Vagina (tissue), 2 donors: ENCODE measurements at regions not wholly inside any gene's neighbourhood (a gene's known extent, or its start where the extent isn't known, plus 50 kb on each side); places are given as distances from the start of the nearest gene placed in this dataset.

Experiments
- DNase-seq, 2 donors: peaks; one replicate each; pipeline ENCODE4 v3.0.0-alpha.2; 2017; ENCODE audit errors: extremely low spot score in 2 of 2
- H3K27ac ChIP-seq: fragments of 200-600 bp; sonication (generic); one replicate; pipeline ENCODE4 v1.5.1; 2019
- H3K27me3 ChIP-seq: fragments of 200-600 bp; sonication (generic); one replicate; pipeline ENCODE4 v1.5.1; 2019
- H3K36me3 ChIP-seq, 2 donors: fragments of 200-600 bp; sonication (generic); one replicate each; pipeline ENCODE4 v1.5.1; 2017 to 2019
- H3K4me1 ChIP-seq: fragments of 200-600 bp; sonication (generic); one replicate; pipeline ENCODE4 v1.5.1; 2019
- H3K4me3 ChIP-seq, 2 donors: fragments of 200-600 bp; sonication (generic); 1 replicate in 1 of 2; 2 replicates in 1 of 2; pipeline ENCODE4 v1.5.1; 2016 to 2019
- H3K9me3 ChIP-seq: fragments of 200-600 bp; sonication (generic); one replicate; pipeline ENCODE4 v1.5.1; 2019
- POLR2A ChIP-seq, 2 donors: fragments of 450-650 bp; IDR thresholded peaks; one replicate each; pipeline ENCODE4 v1.6.1; 2017; ENCODE audit warnings: antibody characterized with exemption in 2 of 2, mild to moderate bottlenecking in 2 of 2, moderate library complexity in 2 of 2
- POLR2AphosphoS5 ChIP-seq, 2 donors: sonication (generic); formaldehyde crosslinking; IDR thresholded peaks; one replicate each; pipeline ENCODE4 v1.9.0; 2017; ENCODE audit warnings: antibody characterized with exemption in 2 of 2, mild to moderate bottlenecking in 2 of 2, low read depth in 1 of 2; ENCODE audit not compliant: insufficient read depth in 1 of 2
- intact Hi-C: fragments of 100-400 bp; cut with DNase I; formaldehyde crosslinking; loops from one replicate; pipeline ENCODE4 v1.15.1; 2023
- TF ChIP-seq, protein P1 (sequence below), 3 experiments: fragments of 450-650 bp in 2 of 3; fragments of 200-600 bp in 1 of 3; sonication (generic) in 1 of 3; IDR thresholded peaks; one replicate each; pipeline ENCODE4 v1.5.1; 2017 to 2019; ENCODE audit warnings: antibody characterized with exemption in 3 of 3, mild to moderate bottlenecking in 2 of 3, moderate library complexity in 2 of 3

DNA sequence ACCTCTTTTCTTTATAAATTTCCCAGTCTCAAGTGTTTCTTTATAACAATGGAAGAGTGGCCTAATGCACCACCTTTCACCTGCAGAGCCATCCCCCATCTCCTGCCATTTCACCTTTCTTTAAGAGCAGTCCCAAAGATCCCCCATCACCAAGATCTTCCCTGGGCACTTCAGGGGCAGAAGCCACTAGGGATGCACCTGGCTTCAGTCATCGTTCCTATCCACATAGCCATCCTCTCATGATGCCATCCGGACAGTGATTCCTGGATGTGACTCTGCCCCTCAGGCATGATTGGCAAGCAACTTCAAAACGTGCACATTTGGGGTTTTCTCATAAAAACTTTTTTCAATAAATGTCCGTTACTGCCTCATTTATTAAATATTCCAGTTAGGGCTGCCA lies 225.9 kb downstream of the TBXT start:
- H3K4me1 ChIP-seq, result no peaks in the 10 kb centered on the region
- no peak overlapping the region for H3K27ac ChIP-seq
- TF ChIP-seq, protein P1, sequence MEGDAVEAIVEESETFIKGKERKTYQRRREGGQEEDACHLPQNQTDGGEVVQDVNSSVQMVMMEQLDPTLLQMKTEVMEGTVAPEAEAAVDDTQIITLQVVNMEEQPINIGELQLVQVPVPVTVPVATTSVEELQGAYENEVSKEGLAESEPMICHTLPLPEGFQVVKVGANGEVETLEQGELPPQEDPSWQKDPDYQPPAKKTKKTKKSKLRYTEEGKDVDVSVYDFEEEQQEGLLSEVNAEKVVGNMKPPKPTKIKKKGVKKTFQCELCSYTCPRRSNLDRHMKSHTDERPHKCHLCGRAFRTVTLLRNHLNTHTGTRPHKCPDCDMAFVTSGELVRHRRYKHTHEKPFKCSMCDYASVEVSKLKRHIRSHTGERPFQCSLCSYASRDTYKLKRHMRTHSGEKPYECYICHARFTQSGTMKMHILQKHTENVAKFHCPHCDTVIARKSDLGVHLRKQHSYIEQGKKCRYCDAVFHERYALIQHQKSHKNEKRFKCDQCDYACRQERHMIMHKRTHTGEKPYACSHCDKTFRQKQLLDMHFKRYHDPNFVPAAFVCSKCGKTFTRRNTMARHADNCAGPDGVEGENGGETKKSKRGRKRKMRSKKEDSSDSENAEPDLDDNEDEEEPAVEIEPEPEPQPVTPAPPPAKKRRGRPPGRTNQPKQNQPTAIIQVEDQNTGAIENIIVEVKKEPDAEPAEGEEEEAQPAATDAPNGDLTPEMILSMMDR (IDR thresholded peaks at IDR 0.05), result no peak
- TF ChIP-seq POLR2AphosphoS5 (IDR thresholded peaks at IDR 0.05; ENCODE audit: insufficient read depth in 1 of 2, low read depth in 1 of 2) (no peak), POLR2A (IDR thresholded peaks at IDR 0.05) (no peak)
- intact Hi-C loops, result no loop called here
- DNase-seq, result peak; percentile 42 to 70
- H3K4me3 ChIP-seq, result no peak overlapping the region
- no peaks in the 10 kb centered on the region for H3K27me3 ChIP-seq
- H3K36me3 ChIP-seq, result no peaks in the 10 kb centered on the region
- no peaks in the 10 kb centered on the region for H3K9me3 ChIP-seq

DNA sequence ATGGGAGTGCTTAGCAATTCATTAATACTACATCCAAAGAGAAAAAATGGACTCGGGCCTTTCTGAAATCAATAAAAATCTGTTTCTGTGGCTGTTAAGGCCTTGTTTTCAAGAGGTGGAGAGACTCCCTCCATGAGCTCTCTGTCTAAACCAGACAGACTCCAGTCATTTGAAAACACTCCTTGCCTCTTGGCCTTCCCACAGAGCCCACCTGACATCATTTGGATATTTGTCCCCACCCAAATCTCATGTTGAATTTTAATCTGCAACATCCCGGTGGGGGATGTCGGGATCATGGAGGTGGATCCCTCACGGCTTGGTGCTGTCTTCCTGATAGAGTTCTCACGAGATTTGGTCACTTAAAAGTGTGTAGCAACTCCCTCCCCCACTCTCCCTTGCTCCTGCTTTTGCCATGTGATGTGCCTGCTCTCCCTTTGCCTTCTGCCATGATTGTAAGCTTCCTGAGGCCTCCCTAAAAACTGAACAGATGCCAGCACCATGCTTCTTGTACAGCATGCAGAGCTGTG lies 226.3 kb downstream of the TBXT start:
- H3K36me3 ChIP-seq, result no peaks in the 10 kb centered on the region
- TF ChIP-seq POLR2AphosphoS5 (IDR thresholded peaks at IDR 0.05; ENCODE audit: insufficient read depth in 1 of 2, low read depth in 1 of 2) (no peak), POLR2A (IDR thresholded peaks at IDR 0.05) (no peak)
- TF ChIP-seq, protein P1 (IDR thresholded peaks at IDR 0.05), result no peak
- no peaks in the 10 kb centered on the region for H3K27me3 ChIP-seq
- no peaks in the 10 kb centered on the region for H3K9me3 ChIP-seq
- no peak overlapping the region for H3K27ac ChIP-seq
- intact Hi-C loops, result no loop called here
- DNase-seq, result peak; percentile 37 to 52
- H3K4me3 ChIP-seq, result no peak overlapping the region
- no peaks in the 10 kb centered on the region for H3K4me1 ChIP-seq

DNA sequence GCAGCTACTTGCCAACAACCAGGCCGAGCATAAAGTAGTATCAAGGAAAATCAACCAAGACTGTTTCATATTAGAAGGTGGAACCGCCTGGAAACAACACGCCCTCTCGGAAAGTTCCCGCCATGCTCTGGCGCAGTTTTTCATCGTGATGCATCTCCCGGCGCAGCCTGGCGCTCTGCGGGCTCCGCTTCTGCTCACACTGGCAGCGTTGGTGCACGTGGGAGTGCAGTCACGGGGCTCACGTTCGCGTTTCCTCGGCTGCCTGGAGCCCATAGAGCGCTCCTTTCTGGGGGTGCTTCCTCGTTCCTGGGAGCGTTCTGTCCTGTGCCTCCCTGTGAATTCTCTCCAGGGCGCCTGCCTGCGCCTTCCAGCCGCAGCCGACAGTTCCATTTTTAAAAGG lies 227.3 kb downstream of the TBXT start:
- no peaks in the 10 kb centered on the region for H3K9me3 ChIP-seq
- peak in 1 of 2 donors; percentile 64 for DNase-seq
- H3K27me3 ChIP-seq, result no peaks in the 10 kb centered on the region
- no peak overlapping the region for H3K4me3 ChIP-seq
- intact Hi-C loops, result no loop called here
- no peaks in the 10 kb centered on the region for H3K36me3 ChIP-seq
- TF ChIP-seq, protein P1 (IDR thresholded peaks at IDR 0.05), result no peak
- no peak for TF ChIP-seq POLR2AphosphoS5 (IDR thresholded peaks at IDR 0.05; ENCODE audit: insufficient read depth in 1 of 2, low read depth in 1 of 2)
- H3K27ac ChIP-seq, result no peak overlapping the region
- no peaks in the 10 kb centered on the region for H3K4me1 ChIP-seq

DNA sequence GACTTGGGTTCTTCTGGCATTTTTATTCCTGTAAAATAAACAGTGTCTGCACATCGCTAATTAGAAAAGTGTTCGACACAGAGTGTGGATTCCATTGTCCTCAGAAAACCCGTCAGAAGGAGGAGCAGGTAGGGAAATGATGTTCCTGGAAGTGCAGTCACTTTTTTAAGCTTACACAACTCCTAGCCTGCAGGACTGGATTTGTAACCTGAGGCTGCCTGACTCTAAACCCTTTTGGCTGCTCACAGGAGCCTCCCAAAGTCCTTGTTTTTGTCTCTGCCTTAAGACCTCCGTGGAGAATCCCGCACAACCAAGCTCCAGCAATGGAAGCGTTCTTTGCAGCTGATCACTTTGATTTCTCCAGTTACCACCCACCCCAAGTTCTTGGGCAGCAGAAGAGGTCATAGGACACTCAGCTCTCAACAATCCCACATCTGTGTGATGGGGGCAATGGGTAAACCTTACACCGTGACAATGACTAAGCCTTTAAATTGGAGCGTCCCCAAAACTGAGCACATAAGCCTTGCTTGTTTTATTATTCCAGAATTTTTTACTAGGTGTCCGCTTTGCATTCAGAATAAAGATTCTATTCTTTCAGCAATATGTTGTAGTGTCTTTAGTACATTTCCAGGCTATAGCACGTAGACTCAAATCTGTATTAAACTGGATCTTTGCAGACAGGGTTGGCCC lies 227.9 kb downstream of the TBXT start:
- Histone ChIP-seq H3K4me3 (no peak overlapping the region), H3K27ac (no peak overlapping the region), H3K4me1 (no peaks in the 10 kb centered on the region), H3K27me3 (no peaks in the 10 kb centered on the region), H3K9me3 (no peaks in the 10 kb centered on the region), H3K36me3 (no peaks in the 10 kb centered on the region)
- DNase-seq, result peak in 1 of 2 donors; percentile 27
- intact Hi-C loops, result no loop called here
- no peak for TF ChIP-seq POLR2A (IDR thresholded peaks at IDR 0.05)

DNA sequence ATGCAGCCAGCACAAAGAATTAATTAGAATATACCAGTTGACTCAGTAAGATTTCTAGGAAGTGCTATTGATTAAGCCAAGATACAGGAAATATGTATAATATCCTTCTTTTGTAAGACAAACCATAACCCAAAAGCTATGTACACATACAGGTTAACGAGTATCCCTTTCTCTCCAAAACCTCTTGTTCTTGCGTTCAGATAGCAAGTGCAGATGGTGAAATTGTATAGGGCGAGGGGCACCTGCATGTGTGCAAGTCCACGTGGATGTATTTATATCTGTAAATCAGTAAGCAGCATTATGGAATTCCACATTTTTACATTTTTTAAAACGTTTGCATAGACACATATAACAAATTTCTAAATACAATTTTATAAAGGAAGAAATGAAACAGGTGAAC lies 228.6 kb downstream of the TBXT start:
- intact Hi-C loops, result no loop called here
- no peaks in the 10 kb centered on the region for H3K36me3 ChIP-seq
- no peak overlapping the region for H3K4me3 ChIP-seq
- no peaks in the 10 kb centered on the region for H3K4me1 ChIP-seq
- TF ChIP-seq, protein P1 (IDR thresholded peaks at IDR 0.05), result no peak
- TF ChIP-seq POLR2AphosphoS5 (IDR thresholded peaks at IDR 0.05; ENCODE audit: insufficient read depth in 1 of 2, low read depth in 1 of 2) (no peak), POLR2A (IDR thresholded peaks at IDR 0.05) (no peak)
- no peaks in the 10 kb centered on the region for H3K27me3 ChIP-seq
- H3K27ac ChIP-seq, result no peak overlapping the region
- no peaks in the 10 kb centered on the region for H3K9me3 ChIP-seq
- no peak for DNase-seq
